GM15510 (cell line): ENCODE measurements at regions not wholly inside any gene's neighbourhood (a gene's known extent, or its start where the extent isn't known, plus 50 kb on each side); places are given as distances from the start of the nearest gene placed in this dataset.

Experiments
- POLR2A ChIP-seq: IDR thresholded peaks from 3 replicates; pipeline ENCODE4 v1.6.1; 2011; ENCODE audit warnings: borderline replicate concordance; ENCODE audit not compliant: insufficient read length; ENCODE audit errors: extremely low read depth

DNA sequence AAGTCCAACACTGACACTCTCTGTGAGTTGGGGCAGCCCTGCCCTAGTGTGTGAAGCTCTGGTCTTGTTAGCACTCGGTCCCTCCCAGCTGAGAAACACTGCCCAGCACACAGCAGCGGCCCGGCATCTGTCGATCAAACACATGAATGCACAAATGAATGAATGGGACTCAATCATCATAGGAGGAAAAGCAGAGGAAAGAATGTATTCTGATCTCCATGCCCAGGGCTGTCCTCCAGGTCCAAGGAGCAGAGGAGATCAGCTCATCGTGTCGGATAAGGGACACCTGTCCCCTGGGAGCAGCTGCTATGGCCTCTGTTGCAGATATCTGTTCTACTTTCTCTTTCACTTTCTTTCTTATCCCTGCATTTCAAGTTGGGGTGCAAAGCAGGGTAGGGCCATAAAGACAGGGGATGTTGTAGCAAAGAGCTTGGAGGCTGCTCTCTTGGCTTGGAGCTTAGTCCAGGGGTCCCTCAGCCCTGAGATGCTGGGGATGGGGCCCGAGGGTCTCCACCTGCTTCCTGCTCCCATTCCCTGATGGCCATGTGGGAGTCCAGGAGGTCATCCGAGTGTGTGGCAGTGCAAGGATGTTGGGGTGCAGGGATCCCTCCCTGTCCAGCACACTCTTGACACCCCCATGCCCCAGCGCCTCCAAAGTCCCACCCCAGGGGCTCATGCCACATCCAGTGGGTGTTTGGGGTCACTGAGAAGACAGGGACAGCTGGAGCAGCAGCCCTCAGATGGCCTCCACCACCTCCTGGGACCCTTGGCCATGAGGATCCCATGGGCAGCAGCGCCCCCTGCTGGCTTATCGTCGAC, 88.2 kb downstream of the IRF8 start:
- TF ChIP-seq POLR2A, result no peak

DNA sequence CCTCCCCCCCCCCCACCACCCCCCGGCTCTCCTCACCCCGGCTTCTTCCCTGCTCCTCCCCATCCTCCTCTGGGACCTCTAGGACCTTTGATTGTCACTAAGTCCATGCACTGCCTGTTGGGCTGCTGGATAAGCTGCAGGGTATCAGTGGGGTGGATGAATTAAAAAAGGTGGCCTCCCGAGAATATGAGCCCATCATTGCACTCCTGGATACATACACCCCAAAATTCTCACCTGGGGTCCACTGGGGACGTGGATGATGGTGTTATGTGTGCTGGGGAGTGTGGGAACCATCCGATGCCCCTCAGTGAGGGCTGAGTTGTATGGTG, 88.8 kb downstream of the IRF8 start:
- TF ChIP-seq POLR2A, result no peak

DNA sequence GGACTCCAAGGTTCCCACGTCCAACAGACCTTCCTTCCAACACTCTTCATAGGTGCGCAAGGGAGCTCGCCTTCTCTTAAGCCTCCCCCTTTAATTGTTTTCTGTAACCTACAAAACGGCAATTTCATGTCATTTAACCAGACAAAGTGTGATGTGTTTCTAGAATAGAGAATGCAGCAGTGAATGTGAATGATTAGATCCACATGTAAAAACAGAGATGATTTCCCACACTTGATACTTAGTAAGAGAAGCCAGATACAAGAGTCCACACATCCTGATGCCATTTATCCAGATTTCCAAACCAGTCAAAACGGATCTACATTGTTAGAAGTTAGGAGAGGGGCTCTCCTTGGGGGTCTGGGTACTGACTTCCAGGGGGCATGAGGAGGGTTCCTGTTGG, 89.3 kb downstream of the IRF8 start:
- no peak for TF ChIP-seq POLR2A

DNA sequence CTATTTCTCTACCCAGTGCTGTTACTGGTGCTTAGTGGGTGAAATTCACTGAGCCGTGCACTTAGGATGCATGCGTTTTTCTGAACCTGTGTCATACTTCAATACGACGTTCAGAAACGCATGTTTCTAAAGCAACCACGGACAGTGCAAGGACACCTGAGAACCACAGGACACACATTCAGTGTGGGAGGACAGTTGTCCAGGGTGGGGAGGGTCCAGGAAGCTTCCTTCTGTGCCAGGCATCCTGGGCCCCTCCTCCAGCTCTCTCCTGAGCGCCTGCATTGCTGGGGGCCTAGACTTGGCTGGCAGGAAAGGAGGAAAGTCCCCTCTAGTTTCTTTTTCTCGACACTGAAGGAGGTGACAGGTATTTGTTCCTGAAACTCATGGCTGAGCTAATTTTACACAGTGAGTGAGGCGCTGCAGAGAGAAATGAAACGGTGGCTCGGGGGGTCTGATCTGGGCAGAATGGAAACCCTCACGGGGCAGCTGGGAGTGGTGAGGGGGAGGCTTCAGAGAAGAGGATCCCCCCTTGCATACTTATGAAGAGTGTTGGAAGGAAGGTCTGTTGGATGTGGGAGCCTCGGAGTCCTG, 89.9 kb downstream of the IRF8 start:
- peak; percentile 35 for TF ChIP-seq POLR2A

DNA sequence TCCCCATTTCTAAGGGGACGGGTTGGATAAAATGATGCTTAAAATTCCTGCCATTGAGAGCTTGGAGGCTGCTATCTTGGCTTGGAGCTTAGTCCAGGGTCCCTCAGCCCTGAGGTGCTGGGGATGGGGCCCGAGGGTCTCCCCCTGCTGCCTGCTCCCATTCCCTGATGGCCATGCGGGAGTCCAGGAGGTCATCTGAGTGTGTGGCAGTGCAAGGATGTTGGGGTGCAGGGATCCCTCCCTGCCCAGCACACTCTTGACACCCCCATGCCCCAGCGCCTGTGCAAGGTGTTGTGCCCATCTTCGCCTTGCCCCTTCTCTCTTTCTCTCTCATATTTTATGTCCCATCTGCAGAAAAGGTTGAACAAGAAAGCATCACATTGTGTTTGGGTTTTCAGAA, 90.4 kb downstream of the IRF8 start:
- no peak for TF ChIP-seq POLR2A

DNA sequence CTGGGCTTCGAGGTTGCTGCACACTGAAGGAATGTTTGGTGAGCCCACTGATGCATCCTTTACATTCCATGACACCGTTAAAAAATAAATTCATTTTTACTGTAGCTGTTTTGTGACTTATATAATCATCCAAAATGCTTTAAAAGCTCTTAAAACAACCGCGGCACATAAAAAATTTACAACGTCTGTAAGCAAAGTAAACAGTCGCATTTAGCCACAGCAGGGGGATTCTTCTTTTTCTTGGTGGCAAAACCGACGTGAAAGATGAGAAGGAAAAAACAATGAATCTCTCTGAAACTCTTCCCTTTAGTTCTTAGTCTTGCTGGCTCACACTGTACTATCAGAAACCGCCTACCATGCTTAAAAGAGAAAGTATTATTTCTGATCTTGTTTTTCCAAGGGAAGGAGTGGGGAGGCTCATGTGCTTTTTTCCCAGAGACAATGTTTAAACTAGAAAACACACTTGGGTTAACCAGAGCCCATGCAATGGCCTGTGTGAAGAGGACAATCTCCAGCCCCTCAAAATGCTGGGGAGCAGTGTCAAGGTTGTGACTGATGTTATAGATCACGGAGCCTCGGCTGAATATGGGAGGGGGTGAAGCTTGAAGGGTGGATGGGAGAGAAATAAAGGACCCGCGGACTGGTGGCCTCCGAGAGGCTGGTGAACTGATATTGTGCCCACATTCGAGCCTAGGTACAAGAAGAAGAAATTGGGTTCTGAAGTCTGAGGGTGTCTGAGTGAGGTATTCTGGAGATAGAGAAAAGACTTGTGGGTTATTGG, 91.1 kb downstream of the IRF8 start:
- no peak for TF ChIP-seq POLR2A

DNA sequence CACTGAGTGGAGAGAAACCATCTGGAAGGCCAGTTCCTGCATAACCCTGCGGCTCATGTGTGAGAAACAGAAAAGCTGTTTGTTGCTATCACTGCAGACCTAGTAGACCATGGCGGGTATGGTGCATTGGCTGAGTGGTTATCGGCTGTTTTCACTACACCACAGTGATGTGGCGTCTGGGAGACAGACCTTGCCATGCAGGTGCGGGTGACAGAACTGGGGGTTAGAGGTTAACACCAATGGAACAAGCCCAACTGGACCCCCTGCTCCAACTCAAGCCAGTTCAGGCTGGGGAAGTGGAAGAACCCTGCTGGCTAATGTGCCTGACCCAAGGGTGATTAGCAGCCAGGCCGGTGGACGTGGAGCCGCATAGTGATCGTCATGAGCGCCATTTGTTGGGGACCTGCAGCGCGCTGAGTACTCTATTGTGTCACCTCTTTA, 91.9 kb downstream of the IRF8 start:
- TF ChIP-seq POLR2A, result no peak

DNA sequence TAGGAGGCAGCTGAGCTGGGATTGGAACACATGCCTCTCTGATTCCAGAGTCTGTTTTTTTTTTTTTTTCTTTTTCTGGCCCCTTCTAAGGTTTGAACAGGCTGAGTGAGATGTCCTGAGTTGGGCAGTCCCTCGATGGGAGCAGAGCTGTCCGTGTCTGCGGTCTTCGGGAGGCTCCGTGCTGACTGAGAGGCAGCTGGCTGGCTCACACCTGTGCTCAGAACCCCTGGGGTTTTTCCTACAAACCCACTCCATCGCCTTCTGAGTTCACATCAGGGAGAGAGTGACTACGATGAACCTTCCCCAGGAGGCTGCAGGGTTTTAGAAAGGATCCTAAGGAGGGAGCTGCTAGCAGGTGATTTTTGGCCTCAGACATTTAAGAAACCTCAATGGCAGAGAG, 92.5 kb downstream of the IRF8 start:
- TF ChIP-seq POLR2A, result no peak

DNA sequence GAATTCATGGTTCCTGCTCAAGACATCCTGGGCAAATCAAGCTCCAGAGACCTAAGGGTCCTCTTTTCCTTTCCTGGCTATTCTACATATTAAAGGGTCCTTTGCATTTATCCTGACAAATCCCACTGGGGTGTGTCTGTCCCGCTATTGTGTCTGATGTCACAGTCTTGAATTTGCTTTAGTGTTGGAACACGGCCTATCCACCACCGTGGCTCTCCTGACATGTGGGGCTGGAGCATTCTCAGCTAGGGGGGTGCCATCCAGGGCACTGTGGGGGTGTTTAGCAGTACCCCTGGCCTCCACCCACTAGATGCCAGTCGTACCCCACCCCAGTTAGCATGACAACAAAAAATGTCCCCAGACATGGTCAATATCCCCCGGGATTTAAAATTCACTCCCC, 92.9 kb downstream of the IRF8 start:
- no peak for TF ChIP-seq POLR2A

DNA sequence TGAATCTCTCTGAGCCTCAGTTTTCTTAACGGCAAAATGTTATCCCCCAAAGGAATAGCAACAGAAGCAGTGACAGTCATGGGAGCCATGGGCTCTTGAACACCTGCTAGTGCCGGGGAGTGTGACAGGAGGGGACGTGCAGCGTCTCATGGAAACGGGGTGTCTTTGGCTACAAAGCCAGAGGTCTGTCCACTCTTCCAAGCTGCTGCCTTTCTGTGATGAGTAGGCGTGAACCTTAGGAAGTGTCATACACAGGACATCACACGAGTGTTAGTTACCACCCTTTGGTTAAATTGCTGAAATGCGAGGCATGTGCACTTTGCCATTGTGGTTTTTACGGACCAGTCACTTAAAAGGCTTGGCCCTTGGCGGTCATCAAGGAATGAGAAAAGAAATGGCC, 93.4 kb downstream of the IRF8 start:
- TF ChIP-seq POLR2A, result no peak

DNA sequence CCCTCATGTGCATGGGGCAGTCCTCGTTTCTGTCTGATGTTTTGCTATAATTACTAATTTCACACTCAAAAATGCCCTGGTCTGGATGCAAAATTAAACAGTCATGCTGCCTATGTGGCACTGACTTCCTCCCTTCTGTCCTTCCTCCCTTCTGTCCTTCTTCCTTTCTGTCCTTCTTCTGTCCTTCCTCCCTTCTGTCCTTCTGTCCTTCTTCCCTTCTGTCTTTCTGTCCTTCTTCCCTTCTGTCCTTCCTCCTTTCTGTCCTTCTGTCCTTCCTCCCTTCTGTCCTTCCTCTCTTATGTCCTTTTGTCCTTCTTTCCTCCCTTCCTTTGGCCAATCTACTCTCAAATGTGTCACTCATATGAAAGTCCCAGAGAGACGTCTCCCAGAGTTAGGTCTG, 93.8 kb downstream of the IRF8 start:
- TF ChIP-seq POLR2A, result no peak

DNA sequence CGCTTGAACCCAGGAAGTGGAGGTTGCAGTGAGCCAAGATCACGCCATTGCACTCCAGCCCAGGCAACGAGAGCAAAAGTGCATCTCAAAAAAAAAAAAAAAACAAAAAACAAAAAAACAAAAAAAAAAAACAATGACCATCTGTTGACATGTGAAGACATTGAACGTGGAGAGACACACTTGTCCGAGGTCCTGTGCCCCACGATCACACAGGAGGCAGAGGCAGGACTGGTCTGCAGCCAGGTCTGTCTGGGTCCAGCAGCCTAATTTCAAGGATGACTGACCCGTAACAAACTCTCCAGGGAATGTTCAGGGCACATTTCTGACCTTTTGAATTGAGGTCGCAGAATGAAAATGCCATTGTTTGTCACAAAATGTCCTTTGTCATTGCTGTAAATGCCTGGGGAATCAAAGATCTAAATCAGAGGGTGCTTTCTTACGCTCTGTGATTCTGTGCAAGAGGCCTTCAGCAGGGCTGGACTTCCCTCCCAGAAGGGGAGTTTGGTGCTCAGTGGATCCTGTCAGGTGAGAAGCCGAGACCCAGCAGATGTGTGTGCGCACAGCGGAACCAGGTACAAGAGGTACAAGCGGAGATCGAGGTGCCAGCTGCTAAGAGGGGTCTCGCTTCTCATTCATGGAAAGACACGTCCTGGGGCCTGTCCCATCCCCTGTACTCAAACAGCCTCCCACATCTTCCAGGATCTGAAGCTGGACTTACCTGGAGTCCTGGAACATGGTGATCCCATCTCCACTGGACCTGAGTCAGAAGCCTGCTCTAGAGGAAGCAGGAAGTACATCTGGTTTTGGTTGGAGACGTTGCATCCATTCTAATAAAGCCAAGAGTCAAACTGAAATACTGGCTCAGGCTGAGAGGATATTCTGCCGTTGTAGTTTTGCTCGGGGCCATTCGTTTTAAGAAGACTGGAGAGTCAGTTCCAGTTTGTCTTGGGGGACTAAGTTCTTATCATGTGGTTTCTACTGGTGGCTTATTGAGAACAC, 95.8 kb downstream of the IRF8 start:
- no peak for TF ChIP-seq POLR2A

DNA sequence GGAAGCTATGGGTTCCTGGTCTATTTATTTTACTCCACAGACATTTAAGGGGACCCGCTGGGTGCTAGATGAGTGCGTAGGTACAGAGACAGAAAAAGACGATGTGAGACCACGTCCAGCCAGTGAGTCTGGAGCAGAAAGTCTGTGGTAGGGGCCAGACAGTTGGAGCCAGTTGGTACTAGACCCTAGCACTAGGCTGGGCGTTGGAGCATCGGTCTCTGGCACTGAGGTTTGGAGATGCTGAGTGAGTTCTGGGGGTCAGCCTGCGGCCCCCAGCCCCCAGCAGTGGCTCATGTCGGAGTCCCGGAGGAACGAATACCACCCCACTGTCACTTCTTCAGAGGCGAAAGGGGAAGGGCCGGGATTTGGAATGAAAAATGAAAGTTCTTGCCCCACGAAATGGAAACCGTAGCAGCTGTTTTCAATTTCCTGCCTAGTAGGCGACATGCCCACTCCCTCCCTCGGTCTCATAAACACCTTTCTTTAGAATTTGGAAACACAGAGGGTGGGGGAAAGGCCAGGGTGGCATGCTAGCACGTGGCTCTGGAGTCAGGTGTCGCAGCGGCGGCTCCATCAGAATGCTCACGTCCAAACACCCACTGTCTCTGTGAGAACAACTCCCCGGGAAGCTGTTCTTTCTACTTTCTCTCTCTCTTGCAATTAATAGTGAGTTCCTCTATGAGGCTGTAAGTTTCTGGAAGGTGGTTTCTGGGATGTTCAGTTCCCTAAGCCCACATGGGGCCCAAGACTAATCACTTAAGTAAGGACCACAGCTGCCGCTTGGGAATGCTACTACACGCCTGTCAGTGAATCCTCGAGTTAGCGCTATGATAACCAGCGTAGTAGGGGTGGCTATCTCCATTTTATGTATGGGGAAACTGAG, 96.8 kb downstream of the IRF8 start:
- peak; percentile 32 for TF ChIP-seq POLR2A
